LNCAP (cell line): ENCODE measurements at regions not wholly inside any gene's neighbourhood (a gene's known extent, or its start where the extent isn't known, plus 50 kb on each side); places are given as distances from the start of the nearest gene placed in this dataset.

Experiments
- TF ChIP-seq, protein P1 (sequence below): fragments of 450-650 bp; IDR thresholded peaks from 2 replicates; pipeline ENCODE4 v1.5.1; 2017; ENCODE audit warnings: mild to moderate bottlenecking

DNA sequence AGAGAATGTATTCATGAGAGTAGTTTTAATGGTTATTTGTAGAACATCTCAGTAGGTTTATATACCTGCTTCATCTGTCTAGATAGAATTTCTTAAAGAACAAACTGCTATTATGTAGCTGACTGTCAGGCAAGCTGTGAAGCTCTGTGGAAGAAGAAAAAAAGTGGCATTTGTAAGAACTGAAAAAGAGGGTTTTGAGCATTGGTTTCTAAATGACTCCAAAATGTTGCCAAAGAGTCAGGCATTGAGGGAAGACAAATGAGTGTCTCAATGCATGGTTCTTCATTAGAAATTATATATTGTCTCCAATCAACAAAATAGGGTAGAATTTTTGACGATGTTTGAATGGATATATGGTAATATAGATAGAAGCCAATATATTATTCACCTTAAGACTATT, 1276.1 kb downstream of the KCNT2 start:
- TF ChIP-seq, protein P1, sequence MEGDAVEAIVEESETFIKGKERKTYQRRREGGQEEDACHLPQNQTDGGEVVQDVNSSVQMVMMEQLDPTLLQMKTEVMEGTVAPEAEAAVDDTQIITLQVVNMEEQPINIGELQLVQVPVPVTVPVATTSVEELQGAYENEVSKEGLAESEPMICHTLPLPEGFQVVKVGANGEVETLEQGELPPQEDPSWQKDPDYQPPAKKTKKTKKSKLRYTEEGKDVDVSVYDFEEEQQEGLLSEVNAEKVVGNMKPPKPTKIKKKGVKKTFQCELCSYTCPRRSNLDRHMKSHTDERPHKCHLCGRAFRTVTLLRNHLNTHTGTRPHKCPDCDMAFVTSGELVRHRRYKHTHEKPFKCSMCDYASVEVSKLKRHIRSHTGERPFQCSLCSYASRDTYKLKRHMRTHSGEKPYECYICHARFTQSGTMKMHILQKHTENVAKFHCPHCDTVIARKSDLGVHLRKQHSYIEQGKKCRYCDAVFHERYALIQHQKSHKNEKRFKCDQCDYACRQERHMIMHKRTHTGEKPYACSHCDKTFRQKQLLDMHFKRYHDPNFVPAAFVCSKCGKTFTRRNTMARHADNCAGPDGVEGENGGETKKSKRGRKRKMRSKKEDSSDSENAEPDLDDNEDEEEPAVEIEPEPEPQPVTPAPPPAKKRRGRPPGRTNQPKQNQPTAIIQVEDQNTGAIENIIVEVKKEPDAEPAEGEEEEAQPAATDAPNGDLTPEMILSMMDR, result no peak

DNA sequence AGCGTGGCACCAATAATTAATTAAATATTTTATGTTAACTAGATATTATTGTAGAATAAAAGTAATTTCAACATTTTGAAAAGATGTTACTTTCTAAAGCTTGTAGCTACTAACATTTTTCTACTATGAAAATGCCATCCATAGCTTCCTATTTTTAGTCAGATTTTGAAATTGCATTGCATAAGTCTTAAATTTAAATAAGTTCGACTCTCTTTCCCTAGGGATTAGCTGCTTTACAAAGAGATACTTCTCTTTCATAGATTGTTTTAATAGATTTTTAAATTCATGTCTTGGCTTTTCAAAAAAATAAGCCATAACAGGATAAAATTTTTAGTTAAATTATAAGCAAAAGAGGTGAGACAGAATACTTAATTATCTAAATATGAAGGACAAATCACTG, 1279.6 kb downstream of the KCNT2 start:
- TF ChIP-seq, protein P1, result no peak

DNA sequence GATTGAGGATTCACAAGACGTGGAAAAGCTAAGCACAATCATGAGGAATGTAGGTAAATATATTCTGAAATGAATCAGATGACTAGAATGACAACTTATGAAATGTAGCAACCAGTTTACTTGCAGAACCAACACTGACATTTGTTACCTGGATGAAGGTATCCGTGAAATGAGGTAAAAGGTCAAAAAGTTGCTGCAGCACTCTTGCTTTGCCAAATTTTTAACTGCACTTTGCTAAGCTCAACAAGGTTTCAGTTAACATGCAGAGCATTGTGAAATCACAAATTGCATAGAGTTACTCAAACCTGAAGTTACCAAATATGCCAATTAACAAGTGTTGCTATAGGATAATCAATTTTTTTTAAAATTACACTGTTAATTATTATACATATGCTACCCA, 1280.1 kb downstream of the KCNT2 start:
- TF ChIP-seq, protein P1, result no peak

DNA sequence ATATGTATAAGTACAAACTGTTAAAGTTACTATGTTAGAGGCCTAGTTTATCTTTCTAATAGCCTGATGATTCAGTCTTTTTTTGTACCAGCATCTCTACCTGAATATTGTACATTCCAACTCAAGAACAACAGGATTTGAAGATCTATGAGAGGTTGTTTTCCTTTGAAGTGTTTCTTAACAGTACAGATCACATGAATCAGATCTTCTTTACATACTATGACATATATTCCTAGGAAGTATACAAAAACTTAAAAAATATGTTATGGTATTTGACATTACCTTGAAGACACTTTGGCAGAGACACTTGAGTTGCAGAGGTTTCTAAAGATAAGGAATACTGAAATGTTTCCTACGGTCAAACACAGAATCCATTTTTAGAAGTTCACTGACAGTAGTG, 1280.9 kb downstream of the KCNT2 start:
- TF ChIP-seq, protein P1, result no peak

DNA sequence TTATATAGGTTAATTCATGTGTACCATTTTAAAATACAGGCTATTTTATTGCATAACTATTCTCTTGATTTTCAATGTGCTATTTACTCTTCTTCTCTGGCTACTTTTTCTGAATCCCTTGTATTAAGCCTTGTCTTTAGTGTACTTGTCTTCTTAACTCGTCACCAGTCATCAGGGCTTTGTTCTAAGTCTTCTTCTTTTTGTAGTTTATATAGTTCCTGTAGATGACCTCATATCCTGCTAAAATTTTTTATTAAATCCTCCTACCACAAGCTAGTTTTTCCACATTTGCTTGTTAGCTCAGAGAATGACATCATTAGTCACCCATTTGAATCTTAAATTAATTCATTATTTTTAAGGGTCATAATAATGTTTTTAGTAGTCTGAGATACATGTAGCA, 1281.9 kb downstream of the KCNT2 start:
- TF ChIP-seq, protein P1, result no peak

DNA sequence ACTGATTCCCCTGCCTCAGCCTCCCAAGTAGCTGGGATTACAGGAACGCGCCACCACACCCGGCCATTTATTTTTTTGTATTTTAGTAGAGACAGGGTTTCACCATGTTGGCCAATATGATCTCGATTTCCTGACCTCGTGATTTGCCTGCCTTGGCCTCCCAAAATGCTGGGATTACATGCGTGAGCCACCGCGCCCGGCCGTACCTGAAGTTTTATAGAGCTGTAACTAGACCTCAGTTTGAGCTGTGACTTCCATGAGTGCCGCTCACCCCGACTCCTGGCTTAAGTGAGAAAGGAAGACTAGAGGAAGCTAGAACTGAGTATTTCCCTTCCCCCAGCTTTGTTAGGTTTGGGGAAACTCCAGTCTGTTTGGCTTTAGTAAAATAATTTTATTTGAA, 1283.1 kb downstream of the KCNT2 start:
- TF ChIP-seq, protein P1, result no peak

DNA sequence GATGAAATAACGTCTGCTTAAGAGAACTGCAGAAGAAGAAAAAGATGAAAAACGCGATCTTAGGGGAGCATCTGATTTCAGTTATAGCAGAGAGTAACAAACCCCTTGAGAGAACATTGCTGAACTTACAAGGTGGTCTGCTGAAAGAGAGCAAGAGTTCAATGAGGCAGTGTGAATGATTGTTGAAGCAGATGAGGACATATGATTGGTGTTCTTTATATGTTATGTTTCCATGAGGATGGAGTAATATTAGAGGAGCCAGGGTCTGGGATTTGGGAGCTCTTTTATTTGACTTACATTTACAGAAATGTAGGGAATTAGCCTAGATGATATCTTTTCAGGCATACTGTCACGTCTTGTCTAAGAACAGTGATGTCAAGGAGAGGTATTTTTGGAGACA, 1302.0 kb downstream of the KCNT2 start:
- TF ChIP-seq, protein P1, result no peak

DNA sequence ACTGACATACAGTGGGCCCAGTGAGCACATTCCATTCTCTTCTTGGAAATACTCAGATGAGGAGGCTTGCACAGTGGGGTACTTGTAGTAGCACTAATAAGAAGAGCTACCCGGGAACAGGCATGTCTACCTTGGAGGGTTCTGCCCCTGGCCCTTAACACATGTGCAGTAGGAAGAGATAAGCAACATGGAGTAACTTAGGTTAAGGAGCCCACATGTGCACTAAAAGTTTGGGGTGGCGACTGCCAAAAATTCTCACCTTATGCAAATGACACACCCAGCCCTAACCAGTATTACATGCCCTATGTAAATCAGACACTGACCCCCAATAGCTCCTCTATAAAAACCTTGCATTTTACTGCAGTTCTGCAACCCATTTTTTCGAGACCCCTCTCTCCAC, 1313.3 kb downstream of the KCNT2 start:
- TF ChIP-seq, protein P1, result no peak
